ENCODE measurements at regions not wholly inside any gene's neighbourhood (a gene's known extent, or its start where the extent isn't known, plus 50 kb on each side); places are given as distances from the start of the nearest gene placed in this dataset.

DNA sequence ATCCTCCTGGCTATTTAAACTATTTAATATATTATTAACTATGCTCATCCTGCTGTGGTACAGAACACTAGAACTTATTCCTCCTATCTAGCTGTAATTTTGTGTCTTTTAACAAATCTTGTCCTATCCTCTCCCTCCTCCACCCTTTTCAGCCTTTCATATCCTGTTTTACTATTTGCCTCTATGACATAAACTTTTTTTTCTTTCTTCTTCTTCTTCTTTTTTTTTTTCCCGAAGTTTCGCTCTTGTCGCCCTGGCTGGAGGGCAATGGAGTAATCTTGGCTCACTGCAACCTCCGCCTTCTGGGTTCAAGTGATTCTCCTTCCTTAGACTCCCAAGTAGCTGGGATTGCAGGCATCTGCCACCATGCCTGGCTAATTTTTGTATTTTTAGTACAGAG lies 201.5 kb downstream of the LPIN1 start:
- TF ChIP-seq, protein P1, sequence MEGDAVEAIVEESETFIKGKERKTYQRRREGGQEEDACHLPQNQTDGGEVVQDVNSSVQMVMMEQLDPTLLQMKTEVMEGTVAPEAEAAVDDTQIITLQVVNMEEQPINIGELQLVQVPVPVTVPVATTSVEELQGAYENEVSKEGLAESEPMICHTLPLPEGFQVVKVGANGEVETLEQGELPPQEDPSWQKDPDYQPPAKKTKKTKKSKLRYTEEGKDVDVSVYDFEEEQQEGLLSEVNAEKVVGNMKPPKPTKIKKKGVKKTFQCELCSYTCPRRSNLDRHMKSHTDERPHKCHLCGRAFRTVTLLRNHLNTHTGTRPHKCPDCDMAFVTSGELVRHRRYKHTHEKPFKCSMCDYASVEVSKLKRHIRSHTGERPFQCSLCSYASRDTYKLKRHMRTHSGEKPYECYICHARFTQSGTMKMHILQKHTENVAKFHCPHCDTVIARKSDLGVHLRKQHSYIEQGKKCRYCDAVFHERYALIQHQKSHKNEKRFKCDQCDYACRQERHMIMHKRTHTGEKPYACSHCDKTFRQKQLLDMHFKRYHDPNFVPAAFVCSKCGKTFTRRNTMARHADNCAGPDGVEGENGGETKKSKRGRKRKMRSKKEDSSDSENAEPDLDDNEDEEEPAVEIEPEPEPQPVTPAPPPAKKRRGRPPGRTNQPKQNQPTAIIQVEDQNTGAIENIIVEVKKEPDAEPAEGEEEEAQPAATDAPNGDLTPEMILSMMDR (IDR thresholded peaks at IDR 0.05) = no peak
- TF ChIP-seq POLR2AphosphoS5 (IDR thresholded peaks at IDR 0.05) (no peak), POLR2A (IDR thresholded peaks at IDR 0.05) (no peak), EP300 (IDR thresholded peaks at IDR 0.05) (no peak)

All from suprapubic skin (tissue), 4 donors.